Loucy (cell line): ENCODE measurements at regions not wholly inside any gene's neighbourhood (a gene's known extent, or its start where the extent isn't known, plus 50 kb on each side); places are given as distances from the start of the nearest gene placed in this dataset.

Experiments used
- H2AFZ ChIP-seq: fragments of 200-600 bp; sonication (generic); 2 replicates; pipeline ENCODE4 v1.6.0; 2016; ENCODE audit warnings: antibody characterized with exemption, mild to moderate bottlenecking, low read length, moderate library complexity
- H3F3A ChIP-seq: fragments of 200-600 bp; 2 replicates; pipeline ENCODE4 v1.6.0; 2016; ENCODE audit warnings: antibody characterized with exemption, low read depth, mild to moderate bottlenecking
- H3K27me3 ChIP-seq: fragments of 200-600 bp; sonication (generic); 2 replicates; pipeline ENCODE4 v1.6.1; 2014; ENCODE audit warnings: low read length, mild to moderate bottlenecking; ENCODE audit not compliant: insufficient read depth, poor library complexity, severe bottlenecking
- H3K36me3 ChIP-seq: fragments of 200-600 bp; sonication (generic); 2 replicates; pipeline ENCODE4 v1.6.1; 2016; ENCODE audit warnings: low read length; ENCODE audit not compliant: insufficient read depth
- H3K4me1 ChIP-seq: fragments of 200-600 bp; sonication (generic); 2 replicates; pipeline ENCODE4 v1.5.1; 2014; ENCODE audit warnings: low read length, mild to moderate bottlenecking; ENCODE audit not compliant: insufficient read depth, poor library complexity, severe bottlenecking
- H3K4me2 ChIP-seq: fragments of 200-600 bp; sonication (generic); 2 replicates; pipeline ENCODE4 v1.6.0; 2014; ENCODE audit warnings: antibody characterized with exemption, low read length, low read depth, mild to moderate bottlenecking; ENCODE audit not compliant: poor library complexity, severe bottlenecking
- H3K4me3 ChIP-seq: fragments of 200-600 bp; sonication (generic); 2 replicates; pipeline ENCODE4 v1.5.1; 2014; ENCODE audit warnings: low read length, mild to moderate bottlenecking, mixed read lengths; ENCODE audit not compliant: poor library complexity, severe bottlenecking
- H3K79me2 ChIP-seq: fragments of 200-600 bp; sonication (generic); 2 replicates; pipeline ENCODE4 v1.6.1; 2014; ENCODE audit warnings: low read length; ENCODE audit not compliant: insufficient read depth
- H3K9ac ChIP-seq: fragments of 200-600 bp; sonication (generic); 2 replicates; pipeline ENCODE4 v1.6.0; 2014; ENCODE audit warnings: mild to moderate bottlenecking, low read depth, low read length, moderate library complexity; ENCODE audit not compliant: poor library complexity, severe bottlenecking
- H3K9me2 ChIP-seq: fragments of 200-600 bp; sonication (generic); replicated peaks from 2 replicates; pipeline ENCODE4 v1.6.1; 2016; ENCODE audit warnings: low read depth, low read length, mixed read lengths
- H3K9me3 ChIP-seq: fragments of 200-600 bp; sonication (generic); 2 replicates; pipeline ENCODE4 v1.6.1; 2014; ENCODE audit warnings: mild to moderate bottlenecking, antibody characterized with exemption, low read length, low read depth; ENCODE audit not compliant: insufficient read depth
- H4K20me1 ChIP-seq: fragments of 200-600 bp; sonication (generic); 2 replicates; pipeline ENCODE4 v1.6.0; 2014; ENCODE audit warnings: antibody characterized with exemption, low read length, mild to moderate bottlenecking; ENCODE audit not compliant: insufficient read depth, poor library complexity, severe bottlenecking
- EZH2phosphoT487 ChIP-seq: fragments of 200-600 bp; IDR thresholded peaks from 2 replicates; pipeline ENCODE4 v1.6.1; 2018; ENCODE audit warnings: antibody characterized with exemption, mild to moderate bottlenecking, moderate library complexity, borderline replicate concordance
- TF ChIP-seq, protein P1 (sequence below): fragments of 200-600 bp; sonication (generic); conservative IDR thresholded peaks from 2 replicates; pipeline ENCODE4 v1.5.1; 2014; ENCODE audit warnings: mild to moderate bottlenecking, antibody characterized with exemption, low read length

DNA sequence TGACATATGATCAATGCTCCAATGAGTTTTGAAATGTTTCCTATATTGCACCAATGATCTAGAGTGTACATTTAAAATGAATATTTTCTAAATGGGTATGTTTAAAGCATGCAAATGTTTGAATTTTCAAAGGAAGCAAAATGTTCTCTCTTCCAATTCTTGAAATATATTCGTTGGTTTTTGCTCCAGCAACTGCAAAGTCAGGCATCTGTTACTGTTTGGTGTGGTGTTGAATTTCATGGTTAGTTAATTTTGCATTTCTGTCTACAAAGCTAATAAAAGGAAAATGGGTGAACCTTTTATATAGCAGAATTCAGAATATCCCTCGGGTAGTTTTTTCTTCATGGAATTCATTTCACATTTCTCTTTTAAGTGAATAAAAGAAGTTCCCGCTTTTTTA is 1018.3 kb downstream of the GRIK2 start:
- no peak overlapping the region for H2AFZ ChIP-seq
- H3F3A ChIP-seq = no peaks in the 10 kb centered on the region
- H3K9me3 ChIP-seq = no peaks in the 10 kb centered on the region
- no peak overlapping the region for H3K4me3 ChIP-seq
- H3K79me2 ChIP-seq = no peaks in the 10 kb centered on the region
- H3K9ac ChIP-seq = no peak overlapping the region
- no peaks in the 10 kb centered on the region for H4K20me1 ChIP-seq
- H3K4me1 ChIP-seq = no peaks in the 10 kb centered on the region
- no peak for TF ChIP-seq EZH2phosphoT487
- TF ChIP-seq, protein P1, sequence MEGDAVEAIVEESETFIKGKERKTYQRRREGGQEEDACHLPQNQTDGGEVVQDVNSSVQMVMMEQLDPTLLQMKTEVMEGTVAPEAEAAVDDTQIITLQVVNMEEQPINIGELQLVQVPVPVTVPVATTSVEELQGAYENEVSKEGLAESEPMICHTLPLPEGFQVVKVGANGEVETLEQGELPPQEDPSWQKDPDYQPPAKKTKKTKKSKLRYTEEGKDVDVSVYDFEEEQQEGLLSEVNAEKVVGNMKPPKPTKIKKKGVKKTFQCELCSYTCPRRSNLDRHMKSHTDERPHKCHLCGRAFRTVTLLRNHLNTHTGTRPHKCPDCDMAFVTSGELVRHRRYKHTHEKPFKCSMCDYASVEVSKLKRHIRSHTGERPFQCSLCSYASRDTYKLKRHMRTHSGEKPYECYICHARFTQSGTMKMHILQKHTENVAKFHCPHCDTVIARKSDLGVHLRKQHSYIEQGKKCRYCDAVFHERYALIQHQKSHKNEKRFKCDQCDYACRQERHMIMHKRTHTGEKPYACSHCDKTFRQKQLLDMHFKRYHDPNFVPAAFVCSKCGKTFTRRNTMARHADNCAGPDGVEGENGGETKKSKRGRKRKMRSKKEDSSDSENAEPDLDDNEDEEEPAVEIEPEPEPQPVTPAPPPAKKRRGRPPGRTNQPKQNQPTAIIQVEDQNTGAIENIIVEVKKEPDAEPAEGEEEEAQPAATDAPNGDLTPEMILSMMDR = no peak
- no peak overlapping the region for H3K4me2 ChIP-seq
- no peaks in the 10 kb centered on the region for H3K36me3 ChIP-seq
- no peaks in the 10 kb centered on the region for H3K9me2 ChIP-seq
- H3K27me3 ChIP-seq = no peaks in the 10 kb centered on the region

DNA sequence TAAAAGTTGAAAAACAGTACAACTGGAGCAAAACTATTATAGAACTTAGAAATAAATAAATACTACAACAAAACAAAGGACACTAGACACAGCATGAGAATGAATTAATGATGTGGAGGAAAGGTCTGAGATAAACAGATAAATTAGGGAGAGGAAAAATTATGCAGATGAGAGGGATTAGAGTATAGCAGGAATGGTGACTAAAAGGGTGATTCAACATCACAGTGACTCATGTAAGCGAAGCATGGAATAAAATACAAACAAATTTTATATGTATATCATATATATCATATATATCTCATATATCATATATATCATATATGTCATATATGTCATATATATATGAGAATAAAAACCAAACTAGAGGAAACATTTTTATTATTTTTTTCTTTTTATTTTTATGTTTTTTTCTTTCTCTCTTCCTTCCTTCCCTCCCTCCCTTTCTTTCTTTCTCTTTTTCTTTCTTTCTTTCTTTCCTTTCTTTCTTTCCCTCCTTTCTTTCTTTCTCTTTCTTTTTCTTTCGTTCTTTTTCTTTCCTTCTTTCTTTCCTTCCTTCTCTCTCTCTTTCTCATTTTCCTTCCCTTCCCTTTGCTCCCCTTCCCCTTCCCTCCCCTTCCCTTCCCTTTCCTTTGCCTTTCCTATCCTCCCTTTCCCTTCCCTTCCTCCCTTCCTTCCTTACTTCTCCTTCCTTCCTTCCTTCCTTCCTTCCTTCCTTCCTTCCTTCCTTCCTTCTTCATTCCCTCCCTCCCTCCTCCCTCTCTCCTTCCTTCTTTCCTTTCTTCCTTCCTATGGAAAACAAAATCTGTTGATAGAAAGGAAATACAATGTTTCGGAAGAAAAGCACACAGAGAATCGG is 1014.6 kb downstream of the GRIK2 start:
- H3K4me2 ChIP-seq = no peak overlapping the region
- H3K36me3 ChIP-seq = no peaks in the 10 kb centered on the region
- H4K20me1 ChIP-seq = no peaks in the 10 kb centered on the region
- no peak overlapping the region for H3K4me3 ChIP-seq
- no peaks in the 10 kb centered on the region for H3K9me3 ChIP-seq
- H3K9ac ChIP-seq = no peak overlapping the region
- no peaks in the 10 kb centered on the region for H3K79me2 ChIP-seq
- no peaks in the 10 kb centered on the region for H3F3A ChIP-seq
- no peaks in the 10 kb centered on the region for H3K27me3 ChIP-seq
- H3K4me1 ChIP-seq = no peaks in the 10 kb centered on the region
- no peaks in the 10 kb centered on the region for H3K9me2 ChIP-seq
- H2AFZ ChIP-seq = no peak overlapping the region
- no peak for TF ChIP-seq EZH2phosphoT487
- TF ChIP-seq, protein P1 = no peak

DNA sequence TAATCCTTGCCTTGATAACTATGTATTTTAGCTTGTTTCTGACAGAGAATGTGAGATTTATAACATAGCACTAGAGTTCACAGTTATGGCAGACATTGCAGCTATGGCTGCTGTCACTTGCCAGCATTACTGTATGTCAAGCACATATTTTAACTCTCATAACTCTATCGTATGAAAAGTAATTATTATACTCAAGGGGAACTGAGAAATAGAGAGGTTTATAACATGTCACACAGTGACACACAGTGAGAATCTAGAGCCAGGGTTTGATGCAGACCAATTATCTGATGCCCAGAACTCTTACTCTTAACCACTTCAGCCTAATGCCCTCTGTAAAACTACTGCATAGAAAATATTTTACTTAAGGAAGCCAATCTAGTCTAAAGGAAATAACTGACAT is 1012.4 kb downstream of the GRIK2 start:
- Histone ChIP-seq H3K36me3 (no peaks in the 10 kb centered on the region), H3K79me2 (no peaks in the 10 kb centered on the region), H3K9me2 (no peaks in the 10 kb centered on the region), H3K9me3 (no peaks in the 10 kb centered on the region), H4K20me1 (no peaks in the 10 kb centered on the region), H2AFZ (no peak overlapping the region), H3K4me1 (no peaks in the 10 kb centered on the region), H3K4me3 (no peak overlapping the region), H3F3A (no peaks in the 10 kb centered on the region), H3K4me2 (no peak overlapping the region), H3K9ac (no peak overlapping the region), H3K27me3 (no peaks in the 10 kb centered on the region)
- TF ChIP-seq, protein P1 = no peak
- TF ChIP-seq EZH2phosphoT487 = no peak
